Astrocyte (in vitro differentiated cells and primary cell): ENCODE measurements at regions not wholly inside any gene's neighbourhood (a gene's known extent, or its start where the extent isn't known, plus 50 kb on each side); places are given as distances from the start of the nearest gene placed in this dataset.

Source experiments
- CTCF ChIP-seq: IDR thresholded peaks from 2 replicates; pipeline ENCODE4 v1.5.1; 2011; ENCODE audit warnings: low read depth, mild to moderate bottlenecking, inconsistent platforms, low read length, moderate library complexity; ENCODE audit not compliant: insufficient read depth
- EZH2 ChIP-seq: IDR thresholded peaks from 2 replicates; pipeline ENCODE4 v1.6.1; 2012; ENCODE audit warnings: mild to moderate bottlenecking, low read length, inconsistent platforms; ENCODE audit not compliant: insufficient read depth

DNA sequence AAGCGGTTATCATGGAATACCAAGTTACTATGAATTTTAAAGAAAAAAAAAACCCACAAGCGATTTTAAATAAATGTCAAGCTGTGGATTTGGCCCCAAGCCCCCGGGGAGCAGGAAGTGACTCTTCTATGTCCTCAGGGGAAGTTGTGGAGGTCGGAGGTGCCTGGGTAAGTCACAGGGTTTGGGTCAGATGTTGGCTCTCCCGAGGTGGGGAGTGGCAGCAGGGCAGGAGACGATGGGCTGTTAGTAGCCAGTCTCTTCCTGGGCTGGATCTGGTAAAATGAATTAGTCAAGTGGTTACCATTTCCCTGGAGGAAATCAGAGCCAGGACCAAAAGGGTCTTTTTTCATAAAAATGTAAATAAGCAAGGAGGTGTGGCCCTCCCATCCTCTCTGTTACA lies 316.7 kb downstream of the TLE3 start:
- no peak for TF ChIP-seq CTCF
- TF ChIP-seq EZH2: no peak
